ENCODE measurements at regions not wholly inside any gene's neighbourhood (a gene's known extent, or its start where the extent isn't known, plus 50 kb on each side); places are given as distances from the start of the nearest gene placed in this dataset.

GRCh38 chrX:43313035-43313434 lies 343.1 kb upstream of the MAOA start:
- in situ Hi-C loops (cut with MboI; ENCODE audit: low pct_unique_long_range_greater_than_20kb, low sequenced_read_pairs) = no loop called here
- DNase-seq = no peak

- in situ Hi-C loops (cut with MboI; ENCODE audit: low pct_unique_long_range_greater_than_20kb, low sequenced_read_pairs) = no loop called here
- no peak for DNase-seq
These were observed 341.6 kb upstream of the MAOA start for GRCh38 chrX:43314525-43314924.

GRCh38 chrX:43315622-43316021 lies 340.5 kb upstream of the MAOA start:
- no peak for DNase-seq
- in situ Hi-C loops (cut with MboI; ENCODE audit: low pct_unique_long_range_greater_than_20kb, low sequenced_read_pairs) = no loop called here

- in situ Hi-C loops (cut with MboI; ENCODE audit: low pct_unique_long_range_greater_than_20kb, low sequenced_read_pairs) = no loop called here
- DNase-seq = no peak
These were observed 340.0 kb upstream of the MAOA start for GRCh38 chrX:43316146-43316545.

- in situ Hi-C loops (cut with MboI; ENCODE audit: low pct_unique_long_range_greater_than_20kb, low sequenced_read_pairs) = no loop called here
- no peak for DNase-seq
These were observed 338.7 kb upstream of the MAOA start for GRCh38 chrX:43317378-43317777.

GRCh38 chrX:43328358-43328946 lies 327.6 kb upstream of the MAOA start:
- no peak for DNase-seq
- in situ Hi-C loops (cut with MboI; ENCODE audit: low pct_unique_long_range_greater_than_20kb, low sequenced_read_pairs) = loop anchor here (25.0 kb wide), 2 partner anchors 209 to 434 kb away; no protein-coding TSS in a partner anchor

GRCh38 chrX:43333543-43333942 lies 322.6 kb upstream of the MAOA start:
- in situ Hi-C loops (cut with MboI; ENCODE audit: low pct_unique_long_range_greater_than_20kb, low sequenced_read_pairs) = loop anchor here (25.0 kb wide), 2 partner anchors 204 to 429 kb away; no protein-coding TSS in a partner anchor
- peak; percentile 5 for DNase-seq

- DNase-seq = no peak
- in situ Hi-C loops (cut with MboI; ENCODE audit: low pct_unique_long_range_greater_than_20kb, low sequenced_read_pairs) = loop anchor here (25.0 kb wide), 2 partner anchors 192 to 417 kb away; no protein-coding TSS in a partner anchor
These were observed 310.9 kb upstream of the MAOA start for GRCh38 chrX:43345166-43345565.

- peak; percentile 65 for DNase-seq
- in situ Hi-C loops (cut with MboI; ENCODE audit: low pct_unique_long_range_greater_than_20kb, low sequenced_read_pairs) = loop anchor here (25.0 kb wide), 2 partner anchors 188 to 413 kb away; no protein-coding TSS in a partner anchor
These were observed 306.7 kb upstream of the MAOA start for GRCh38 chrX:43349363-43349762.

GRCh38 chrX:43350935-43351334 lies 305.2 kb upstream of the MAOA start:
- DNase-seq = no peak
- in situ Hi-C loops (cut with MboI; ENCODE audit: low pct_unique_long_range_greater_than_20kb, low sequenced_read_pairs) = no loop called here

- in situ Hi-C loops (cut with MboI; ENCODE audit: low pct_unique_long_range_greater_than_20kb, low sequenced_read_pairs) = no loop called here
- DNase-seq = no peak
These were observed 298.4 kb upstream of the MAOA start for GRCh38 chrX:43357741-43358140.

GRCh38 chrX:43373032-43373431 lies 283.1 kb upstream of the MAOA start:
- in situ Hi-C loops (cut with MboI; ENCODE audit: low pct_unique_long_range_greater_than_20kb, low sequenced_read_pairs) = no loop called here
- DNase-seq = no peak

GRCh38 chrX:43375136-43375535 lies 281.0 kb upstream of the MAOA start:
- in situ Hi-C loops (cut with MboI; ENCODE audit: low pct_unique_long_range_greater_than_20kb, low sequenced_read_pairs) = no loop called here
- DNase-seq = no peak

GRCh38 chrX:43380704-43381103 lies 275.4 kb upstream of the MAOA start:
- no peak for DNase-seq
- in situ Hi-C loops (cut with MboI; ENCODE audit: low pct_unique_long_range_greater_than_20kb, low sequenced_read_pairs) = no loop called here

GRCh38 chrX:43386875-43387274 lies 269.2 kb upstream of the MAOA start:
- DNase-seq = no peak
- in situ Hi-C loops (cut with MboI; ENCODE audit: low pct_unique_long_range_greater_than_20kb, low sequenced_read_pairs) = no loop called here

- no peak for DNase-seq
- in situ Hi-C loops (cut with MboI; ENCODE audit: low pct_unique_long_range_greater_than_20kb, low sequenced_read_pairs) = no loop called here
These were observed 250.9 kb upstream of the MAOA start for GRCh38 chrX:43405191-43405590.

GRCh38 chrX:43423876-43424275 lies 232.2 kb upstream of the MAOA start:
- in situ Hi-C loops (cut with MboI; ENCODE audit: low pct_unique_long_range_greater_than_20kb, low sequenced_read_pairs) = no loop called here
- DNase-seq = no peak

GRCh38 chrX:43436517-43436916 lies 219.6 kb upstream of the MAOA start:
- no peak for DNase-seq
- in situ Hi-C loops (cut with MboI; ENCODE audit: low pct_unique_long_range_greater_than_20kb, low sequenced_read_pairs) = no loop called here

GRCh38 chrX:43446752-43447151 lies 209.3 kb upstream of the MAOA start:
- in situ Hi-C loops (cut with MboI; ENCODE audit: low pct_unique_long_range_greater_than_20kb, low sequenced_read_pairs) = no loop called here
- no peak for DNase-seq

GRCh38 chrX:43448688-43449087 lies 207.4 kb upstream of the MAOA start:
- DNase-seq = peak; percentile 46
- in situ Hi-C loops (cut with MboI; ENCODE audit: low pct_unique_long_range_greater_than_20kb, low sequenced_read_pairs) = no loop called here

GRCh38 chrX:43450355-43450754 lies 205.7 kb upstream of the MAOA start:
- DNase-seq = no peak
- in situ Hi-C loops (cut with MboI; ENCODE audit: low pct_unique_long_range_greater_than_20kb, low sequenced_read_pairs) = no loop called here
